ENCODE measurements at regions not wholly inside any gene's neighbourhood (a gene's known extent, or its start where the extent isn't known, plus 50 kb on each side); places are given as distances from the start of the nearest gene placed in this dataset.
"Not testable (repeated sequence)": the region's sequence is repeated elsewhere in the genome, so short reads cannot be mapped to it uniquely, and the experiment has no call there.

GRCh38 chr2:39497082-39497801, 60.2 kb upstream of the MAP4K3 start (continued):
- TF ChIP-seq ZNF407 (CRISPR knock-in tag; IDR thresholded peaks at IDR 0.05; ENCODE audit: not compliant biosample characterization) (no peak), ZBTB25 (CRISPR knock-in tag; IDR thresholded peaks at IDR 0.05) (no peak), ZNF224 (CRISPR knock-in tag; IDR thresholded peaks at IDR 0.05) (no peak), ZNF75D (CRISPR knock-in tag; IDR thresholded peaks at IDR 0.05; ENCODE audit: borderline replicate concordance) (no peak)

GRCh38 chr2:39498176-39498575, 61.1 kb upstream of the MAP4K3 start:
- H2AFZ ChIP-seq (ENCODE audit: low read length); H3K79me2 ChIP-seq (ENCODE audit: insufficient read depth, low read length); DNase-seq (ENCODE audit: low spot score); intact Hi-C loops (cut with micrococcal nuclease; ENCODE audit: unreplicated experiment); H3K9ac ChIP-seq (ENCODE audit: insufficient read depth, low read depth, low read length); H3K27ac ChIP-seq (ENCODE audit: extremely low read length, insufficient read depth, low read length); CTCF ChIA-PET (ENCODE audit: low intra/inter-chr PET ratio, low total read pairs); H3K36me3 ChIP-seq (replicated peaks in 1 of 2; ENCODE audit: control insufficient read depth in 1 of 2, insufficient read depth in 2 of 2, low read length in 2 of 2); H3K4me3 ChIP-seq (replicated peaks in 1 of 3; ENCODE audit: insufficient read depth in 1 of 3, low read depth in 2 of 3, low read length in 3 of 3); H3K4me2 ChIP-seq (ENCODE audit: low read depth, low read length); H3K27me3 ChIP-seq (ENCODE audit: control insufficient read depth in 1 of 2, insufficient read depth in 2 of 2, low read length in 2 of 2); H3K9me3 ChIP-seq (ENCODE audit: low read length); ATAC-seq; BruUV-seq (replicated peaks); FAIRE-seq; in situ Hi-C loops (cut with HindIII; ENCODE audit: extremely low pct_ligation_motif_present, low pct_unique_long_range_greater_than_20kb); H4K20me1 ChIP-seq (ENCODE audit: insufficient read depth, low read length): not testable (repeated sequence)
- H3K4me1 ChIP-seq (ENCODE audit: insufficient read depth, low read length): peaks cover 47% of the 10 kb centered on the region
- 95% methylated on average over 5 of the region's 5 CpGs for WGBS (ENCODE audit: low lambda C conversion rate)
- POLR2A ChIA-PET: interaction anchor here (1.1 kb wide), 1 partner anchor 10 kb away, joined by 3 read pairs; no protein-coding TSS in a partner anchor
